Calu3 (cell line): ENCODE measurements at regions not wholly inside any gene's neighbourhood (a gene's known extent, or its start where the extent isn't known, plus 50 kb on each side); places are given as distances from the start of the nearest gene placed in this dataset.

Source experiments
- BruUV-seq: library from RNA; stranded (reverse); fragments of 400-500 nt; replicated peaks from 2 replicates; lab custom pipeline; 2021; lab: Mats Ljungman, UMichigan
- CTCF ChIA-PET: fragments of 300-600 bp; sonication (Branson Sonifier 250); formaldehyde crosslinking; loops from one replicate; lab custom pipeline; 2022; ENCODE audit warnings: antibody characterized with exemption; lab: Charles Lee
- DNase-seq: peaks from one replicate; pipeline ENCODE4 v3.0.0; 2022
- H3K27ac Mint-ChIP-seq: one replicate; pipeline ENCODE4 v1.8.0; 2022; ENCODE audit warnings: mixed read lengths; ENCODE audit not compliant: unreplicated experiment
- H3K27me3 Mint-ChIP-seq: one replicate; pipeline ENCODE4 v1.8.0; 2022; ENCODE audit warnings: mixed read lengths; ENCODE audit not compliant: unreplicated experiment
- H3K36me3 Mint-ChIP-seq: one replicate; pipeline ENCODE4 v1.8.0; 2022; ENCODE audit warnings: mild to moderate bottlenecking, moderate library complexity, mixed read lengths; ENCODE audit not compliant: insufficient read depth, unreplicated experiment
- H3K4me1 Mint-ChIP-seq: one replicate; pipeline ENCODE4 v1.8.0; 2022; ENCODE audit warnings: mild to moderate bottlenecking, low read depth, mixed read lengths; ENCODE audit not compliant: unreplicated experiment
- H3K4me3 Mint-ChIP-seq: one replicate; pipeline ENCODE4 v1.8.0; 2022; ENCODE audit warnings: mild to moderate bottlenecking, low read depth, moderate library complexity, mixed read lengths; ENCODE audit not compliant: unreplicated experiment
- H3K9me3 Mint-ChIP-seq: one replicate; pipeline ENCODE4 v1.8.0; 2022; ENCODE audit warnings: low read depth, mixed read lengths; ENCODE audit not compliant: unreplicated experiment
- intact Hi-C: fragments of 100-400 bp; cut with micrococcal nuclease; formaldehyde crosslinking; loops from one replicate; pipeline ENCODE4 v1.10.0; 2022; ENCODE audit not compliant: unreplicated experiment
- TF ChIP-seq, protein P1 (sequence below): fragments of 200-600 bp; IDR thresholded peaks from one replicate; pipeline ENCODE4 v1.8.0; 2022; ENCODE audit warnings: antibody characterized with exemption; ENCODE audit not compliant: unreplicated experiment

DNA sequence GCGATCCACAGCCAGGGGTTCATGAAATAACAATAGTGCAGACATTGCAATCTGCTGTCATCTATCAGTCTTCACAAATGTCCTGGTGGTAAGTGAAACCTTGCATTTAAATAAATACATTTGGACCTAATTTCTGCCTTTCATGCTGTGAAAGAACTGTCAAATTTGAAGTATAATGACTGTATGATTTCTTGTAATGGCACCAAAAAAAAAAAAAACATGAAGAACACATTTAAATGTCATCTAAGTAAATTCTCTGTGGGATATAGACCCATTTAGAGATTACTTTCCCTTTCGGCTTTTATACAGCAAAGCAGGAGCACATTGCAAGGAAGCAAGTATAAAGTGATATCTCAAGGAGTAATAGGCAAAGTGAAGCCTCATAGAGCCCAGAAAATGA lies 431.5 kb upstream of the SGCD start:
- Mint-ChIP-seq H3K9me3 (peaks cover 3% of the 10 kb centered on the region), H3K4me3 (no peak overlapping the region), H3K4me1 (no peaks in the 10 kb centered on the region), H3K27ac (no peak overlapping the region), H3K36me3 (no peaks in the 10 kb centered on the region), H3K27me3 (no peaks in the 10 kb centered on the region)
- TF ChIP-seq, protein P1, sequence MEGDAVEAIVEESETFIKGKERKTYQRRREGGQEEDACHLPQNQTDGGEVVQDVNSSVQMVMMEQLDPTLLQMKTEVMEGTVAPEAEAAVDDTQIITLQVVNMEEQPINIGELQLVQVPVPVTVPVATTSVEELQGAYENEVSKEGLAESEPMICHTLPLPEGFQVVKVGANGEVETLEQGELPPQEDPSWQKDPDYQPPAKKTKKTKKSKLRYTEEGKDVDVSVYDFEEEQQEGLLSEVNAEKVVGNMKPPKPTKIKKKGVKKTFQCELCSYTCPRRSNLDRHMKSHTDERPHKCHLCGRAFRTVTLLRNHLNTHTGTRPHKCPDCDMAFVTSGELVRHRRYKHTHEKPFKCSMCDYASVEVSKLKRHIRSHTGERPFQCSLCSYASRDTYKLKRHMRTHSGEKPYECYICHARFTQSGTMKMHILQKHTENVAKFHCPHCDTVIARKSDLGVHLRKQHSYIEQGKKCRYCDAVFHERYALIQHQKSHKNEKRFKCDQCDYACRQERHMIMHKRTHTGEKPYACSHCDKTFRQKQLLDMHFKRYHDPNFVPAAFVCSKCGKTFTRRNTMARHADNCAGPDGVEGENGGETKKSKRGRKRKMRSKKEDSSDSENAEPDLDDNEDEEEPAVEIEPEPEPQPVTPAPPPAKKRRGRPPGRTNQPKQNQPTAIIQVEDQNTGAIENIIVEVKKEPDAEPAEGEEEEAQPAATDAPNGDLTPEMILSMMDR: no peak
- intact Hi-C loops: no loop called here
- CTCF ChIA-PET: no interaction called here
- no TSS peak for BruUV-seq
- no peak for DNase-seq

DNA sequence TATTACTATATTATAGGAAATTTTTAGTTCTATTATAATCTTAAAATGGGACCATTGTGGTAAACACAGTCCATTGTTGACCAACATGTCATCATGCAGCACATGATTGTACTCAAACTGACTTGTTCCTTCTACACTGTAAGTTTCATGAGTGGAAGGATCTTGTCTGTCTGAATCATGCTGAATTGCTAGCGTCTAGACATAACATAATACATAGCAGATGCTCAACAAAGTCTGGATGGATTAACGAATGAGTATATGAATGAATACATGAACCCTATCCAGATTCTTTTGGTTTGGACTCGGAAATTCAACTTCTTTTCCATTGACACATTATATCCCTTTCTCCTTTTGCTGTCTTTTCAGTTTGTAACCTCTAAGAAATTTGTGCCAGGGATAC lies 429.2 kb upstream of the SGCD start:
- H3K36me3 Mint-ChIP-seq: no peaks in the 10 kb centered on the region
- no peak overlapping the region for H3K27ac Mint-ChIP-seq
- H3K4me1 Mint-ChIP-seq: no peaks in the 10 kb centered on the region
- H3K9me3 Mint-ChIP-seq: peaks cover 1% of the 10 kb centered on the region
- DNase-seq: no peak
- no peak overlapping the region for H3K4me3 Mint-ChIP-seq
- TF ChIP-seq, protein P1: no peak
- no TSS peak for BruUV-seq
- no peaks in the 10 kb centered on the region for H3K27me3 Mint-ChIP-seq
- CTCF ChIA-PET: no interaction called here
- intact Hi-C loops: no loop called here

DNA sequence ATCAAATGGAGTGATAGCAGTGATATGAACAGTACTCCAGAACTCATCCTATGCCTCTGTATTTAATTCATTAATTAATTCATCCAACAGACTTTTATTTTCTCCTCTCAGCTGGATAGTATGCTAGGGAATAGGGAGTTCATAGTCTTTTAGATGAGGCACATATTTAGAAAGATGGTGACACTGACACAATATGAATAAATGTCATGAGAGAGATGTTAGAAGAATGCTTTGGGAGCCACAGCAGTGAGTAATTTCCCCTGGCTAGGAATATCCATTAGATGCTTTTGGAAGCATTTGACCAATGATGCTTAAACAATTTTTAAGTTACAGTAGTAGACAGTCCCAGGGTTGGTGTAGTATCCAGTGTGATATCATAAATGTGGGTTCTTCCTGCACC lies 428.7 kb upstream of the SGCD start:
- Mint-ChIP-seq H3K27ac (no peak overlapping the region), H3K9me3 (no peaks in the 10 kb centered on the region), H3K27me3 (no peaks in the 10 kb centered on the region), H3K4me3 (no peak overlapping the region), H3K36me3 (no peaks in the 10 kb centered on the region), H3K4me1 (no peaks in the 10 kb centered on the region)
- BruUV-seq: no TSS peak
- no peak for DNase-seq
- intact Hi-C loops: no loop called here
- CTCF ChIA-PET: no interaction called here
- TF ChIP-seq, protein P1: no peak

DNA sequence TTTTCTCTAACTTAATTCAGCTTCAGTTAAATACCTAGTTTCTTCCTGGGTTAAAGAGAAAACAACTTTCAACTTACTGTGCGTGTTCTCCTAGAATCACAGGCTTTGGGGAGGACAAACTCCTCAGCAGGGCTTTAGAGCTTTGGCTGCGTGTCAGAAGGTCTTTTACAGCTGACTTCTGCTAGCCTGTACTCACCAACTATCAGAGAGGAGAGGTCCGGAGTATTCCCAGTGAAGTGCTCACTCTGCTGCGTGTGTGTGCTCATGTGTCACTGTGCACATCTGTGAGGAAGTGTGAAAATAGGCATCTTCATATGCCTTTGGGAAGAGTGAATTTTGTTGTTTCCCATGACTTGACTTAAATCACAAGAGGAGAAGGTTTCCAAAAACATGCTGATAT lies 423.2 kb upstream of the SGCD start:
- Mint-ChIP-seq H3K27me3 (no peaks in the 10 kb centered on the region), H3K9me3 (peaks cover 4% of the 10 kb centered on the region), H3K36me3 (no peaks in the 10 kb centered on the region), H3K27ac (no peak overlapping the region), H3K4me1 (no peaks in the 10 kb centered on the region), H3K4me3 (no peak overlapping the region)
- CTCF ChIA-PET: no interaction called here
- intact Hi-C loops: no loop called here
- TF ChIP-seq, protein P1: no peak
- no TSS peak for BruUV-seq
- DNase-seq: no peak

DNA sequence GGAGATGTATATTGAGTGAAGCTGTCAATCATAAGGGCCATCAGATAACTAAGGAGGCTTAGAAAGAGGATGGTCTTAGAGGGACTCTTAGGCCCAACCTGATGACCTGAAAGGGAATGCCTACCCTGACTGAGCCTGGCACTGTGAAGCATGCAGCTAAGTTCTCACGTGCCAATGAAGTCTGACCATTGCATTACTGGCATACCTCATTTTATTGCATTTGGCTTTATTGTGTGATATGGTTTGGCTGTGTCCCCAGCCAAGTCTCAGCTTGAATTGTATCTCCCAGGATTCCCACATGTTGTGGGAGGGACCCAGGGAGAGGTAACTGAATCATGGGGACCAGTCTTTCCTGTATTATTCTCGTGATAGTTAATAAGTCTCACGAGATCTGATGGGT lies 421.6 kb upstream of the SGCD start:
- H3K9me3 Mint-ChIP-seq: peaks cover 4% of the 10 kb centered on the region
- H3K4me3 Mint-ChIP-seq: no peak overlapping the region
- no TSS peak for BruUV-seq
- CTCF ChIA-PET: no interaction called here
- TF ChIP-seq, protein P1: no peak
- DNase-seq: no peak
- H3K27me3 Mint-ChIP-seq: no peaks in the 10 kb centered on the region
- H3K36me3 Mint-ChIP-seq: no peaks in the 10 kb centered on the region
- H3K4me1 Mint-ChIP-seq: no peaks in the 10 kb centered on the region
- intact Hi-C loops: no loop called here
- H3K27ac Mint-ChIP-seq: no peak overlapping the region
